ENCODE measurements at regions not wholly inside any gene's neighbourhood (a gene's known extent, or its start where the extent isn't known, plus 50 kb on each side); places are given as distances from the start of the nearest gene placed in this dataset.

DNA sequence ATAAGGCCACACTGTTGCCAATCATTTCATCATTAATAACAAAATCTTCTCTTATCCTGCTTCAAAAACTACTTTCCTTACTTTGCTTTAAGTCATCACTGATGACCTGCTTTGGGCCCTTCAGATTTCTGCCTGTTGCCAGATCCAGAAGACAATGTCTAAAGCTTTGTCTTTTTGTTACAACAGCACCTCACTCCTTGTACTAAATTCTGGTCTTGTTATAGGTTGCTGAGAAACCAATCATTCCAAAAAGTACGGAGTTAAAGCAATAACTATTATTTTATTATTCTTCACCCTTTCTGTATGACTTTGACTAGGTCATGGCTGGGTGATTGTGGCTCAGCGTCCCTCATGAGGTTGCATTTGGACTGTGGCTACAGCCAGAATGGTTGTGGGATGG, 633.5 kb downstream of the PTPRU start:
- H3K4me1 ChIP-seq = no peaks in the 10 kb centered on the region
- H3K36me3 ChIP-seq = no peaks in the 10 kb centered on the region
- no peak overlapping the region for H3K4me3 ChIP-seq (ENCODE audit: low read depth, low read length)
- TF ChIP-seq, protein P1, sequence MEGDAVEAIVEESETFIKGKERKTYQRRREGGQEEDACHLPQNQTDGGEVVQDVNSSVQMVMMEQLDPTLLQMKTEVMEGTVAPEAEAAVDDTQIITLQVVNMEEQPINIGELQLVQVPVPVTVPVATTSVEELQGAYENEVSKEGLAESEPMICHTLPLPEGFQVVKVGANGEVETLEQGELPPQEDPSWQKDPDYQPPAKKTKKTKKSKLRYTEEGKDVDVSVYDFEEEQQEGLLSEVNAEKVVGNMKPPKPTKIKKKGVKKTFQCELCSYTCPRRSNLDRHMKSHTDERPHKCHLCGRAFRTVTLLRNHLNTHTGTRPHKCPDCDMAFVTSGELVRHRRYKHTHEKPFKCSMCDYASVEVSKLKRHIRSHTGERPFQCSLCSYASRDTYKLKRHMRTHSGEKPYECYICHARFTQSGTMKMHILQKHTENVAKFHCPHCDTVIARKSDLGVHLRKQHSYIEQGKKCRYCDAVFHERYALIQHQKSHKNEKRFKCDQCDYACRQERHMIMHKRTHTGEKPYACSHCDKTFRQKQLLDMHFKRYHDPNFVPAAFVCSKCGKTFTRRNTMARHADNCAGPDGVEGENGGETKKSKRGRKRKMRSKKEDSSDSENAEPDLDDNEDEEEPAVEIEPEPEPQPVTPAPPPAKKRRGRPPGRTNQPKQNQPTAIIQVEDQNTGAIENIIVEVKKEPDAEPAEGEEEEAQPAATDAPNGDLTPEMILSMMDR (IDR thresholded peaks at IDR 0.05; ENCODE audit: low read depth, low read length) = no peak
- H3K27me3 ChIP-seq = no peaks in the 10 kb centered on the region
- no peaks in the 10 kb centered on the region for H3K9me3 ChIP-seq
- DNase-seq = no peak

DNA sequence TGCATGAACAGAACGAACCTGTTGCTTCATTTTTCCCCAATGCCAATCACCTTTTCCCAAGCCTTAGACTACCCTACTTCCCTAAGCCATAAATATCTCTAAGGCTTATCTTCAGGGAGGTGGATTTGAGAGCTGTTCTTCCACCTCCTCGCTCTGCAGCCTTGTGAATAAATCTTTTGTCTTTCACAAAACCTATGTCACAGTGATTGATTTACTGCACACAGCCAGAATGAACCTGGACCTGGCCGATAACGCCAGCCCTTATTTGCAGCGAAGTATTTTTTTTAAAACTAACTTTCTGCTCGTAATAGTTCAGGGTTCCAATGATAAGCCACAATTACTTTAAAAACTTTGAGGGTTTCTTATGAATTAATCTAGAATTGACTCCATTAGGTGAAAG, 632.6 kb downstream of the PTPRU start:
- no peak for DNase-seq
- no peak overlapping the region for H3K4me3 ChIP-seq (ENCODE audit: low read depth, low read length)
- TF ChIP-seq, protein P1 (IDR thresholded peaks at IDR 0.05; ENCODE audit: low read depth, low read length) = no peak
- no peaks in the 10 kb centered on the region for H3K27me3 ChIP-seq
- H3K9me3 ChIP-seq = no peaks in the 10 kb centered on the region
- H3K4me1 ChIP-seq = no peaks in the 10 kb centered on the region
- H3K36me3 ChIP-seq = no peaks in the 10 kb centered on the region

- no peak for DNase-seq
- no peaks in the 10 kb centered on the region for H3K4me1 ChIP-seq
- H3K36me3 ChIP-seq = no peaks in the 10 kb centered on the region
- H3K9me3 ChIP-seq = no peaks in the 10 kb centered on the region
- no peaks in the 10 kb centered on the region for H3K27me3 ChIP-seq
- TF ChIP-seq, protein P1 (IDR thresholded peaks at IDR 0.05; ENCODE audit: low read depth, low read length) = no peak
- H3K4me3 ChIP-seq (ENCODE audit: low read depth, low read length) = no peak overlapping the region
These were observed 631.8 kb downstream of the PTPRU start for GRCh38 chr1:29868096-29868495.

- no peak for DNase-seq
- no peaks in the 10 kb centered on the region for H3K4me1 ChIP-seq
- no peaks in the 10 kb centered on the region for H3K27me3 ChIP-seq
- no peaks in the 10 kb centered on the region for H3K9me3 ChIP-seq
- TF ChIP-seq, protein P1 (IDR thresholded peaks at IDR 0.05; ENCODE audit: low read depth, low read length) = no peak
- H3K36me3 ChIP-seq = no peaks in the 10 kb centered on the region
- no peak overlapping the region for H3K4me3 ChIP-seq (ENCODE audit: low read depth, low read length)
These were observed 628.7 kb downstream of the PTPRU start for GRCh38 chr1:29865051-29865450.

- H3K9me3 ChIP-seq = no peaks in the 10 kb centered on the region
- TF ChIP-seq, protein P1 (IDR thresholded peaks at IDR 0.05; ENCODE audit: low read depth, low read length) = no peak
- no peaks in the 10 kb centered on the region for H3K4me1 ChIP-seq
- no peaks in the 10 kb centered on the region for H3K36me3 ChIP-seq
- no peak overlapping the region for H3K4me3 ChIP-seq (ENCODE audit: low read depth, low read length)
- H3K27me3 ChIP-seq = no peaks in the 10 kb centered on the region
- no peak for DNase-seq
These were observed 628.2 kb downstream of the PTPRU start for GRCh38 chr1:29864431-29865022.

GRCh38 chr1:29861922-29862321, 625.6 kb downstream of the PTPRU start:
- Histone ChIP-seq H3K9me3 (no peaks in the 10 kb centered on the region), H3K27me3 (no peaks in the 10 kb centered on the region), H3K36me3 (no peaks in the 10 kb centered on the region), H3K4me3 (ENCODE audit: low read depth, low read length) (no peak overlapping the region), H3K4me1 (no peaks in the 10 kb centered on the region)
- DNase-seq = no peak
- TF ChIP-seq, protein P1 (IDR thresholded peaks at IDR 0.05; ENCODE audit: low read depth, low read length) = no peak
